ENCODE measurements at regions not wholly inside any gene's neighbourhood (a gene's known extent, or its start where the extent isn't known, plus 50 kb on each side); places are given as distances from the start of the nearest gene placed in this dataset.
"Not testable (repeated sequence)": the region's sequence is repeated elsewhere in the genome, so short reads cannot be mapped to it uniquely, and the experiment has no call there.

- not testable (repeated sequence) for TF ChIP-seq CTCF (conservative IDR thresholded peaks at IDR 0.05 in 1 of 2, IDR thresholded peaks at IDR 0.05 in 1 of 2; ENCODE audit: extremely low read depth in 1 of 2, insufficient read depth in 1 of 2, low read depth in 1 of 2, low read length in 2 of 2); EZH2 (IDR thresholded peaks at IDR 0.05; ENCODE audit: borderline replicate concordance, low read length)
Observed at GRCh38 chr2:215245919-215246318, 65.9 kb upstream of the ATIC start.
